Nephron (organoid): ENCODE measurements at regions not wholly inside any gene's neighbourhood (a gene's known extent, or its start where the extent isn't known, plus 50 kb on each side); places are given as distances from the start of the nearest gene placed in this dataset.
"Not testable (repeated sequence)": the region's sequence is repeated elsewhere in the genome, so short reads cannot be mapped to it uniquely, and the experiment has no call there.

Experiments used
- H3K27ac Mint-ChIP-seq, 3 experiments: 2 replicates each; pipeline ENCODE4 v1.8.0; 2020; ENCODE audit warnings: mixed read lengths in 3 of 3, mild to moderate bottlenecking in 2 of 3, moderate library complexity in 1 of 3
- H3K27me3 Mint-ChIP-seq: 2 replicates; pipeline ENCODE4 v1.8.0; 2021; ENCODE audit warnings: low read depth, mild to moderate bottlenecking, moderate library complexity, mixed read lengths
- H3K36me3 Mint-ChIP-seq: 2 replicates; pipeline ENCODE4 v1.8.0; 2020; ENCODE audit warnings: low read depth, mixed read lengths
- H3K4me1 Mint-ChIP-seq: 2 replicates; pipeline ENCODE4 v1.8.0; 2020; ENCODE audit warnings: mixed read lengths
- H3K4me3 Mint-ChIP-seq, 3 experiments: 2 replicates each; pipeline ENCODE4 v1.8.0; 2020; ENCODE audit warnings: mild to moderate bottlenecking in 3 of 3, mixed read lengths in 3 of 3, moderate library complexity in 2 of 3
- H3K9me3 Mint-ChIP-seq: 2 replicates; pipeline ENCODE4 v1.8.0; 2020; ENCODE audit warnings: mixed read lengths
- CTCF ChIP-seq, 3 experiments: fragments of 200-600 bp; sonication (generic); IDR thresholded peaks; one replicate each; pipeline ENCODE4 v1.5.0; 2021; ENCODE audit warnings: antibody characterized with exemption in 3 of 3; ENCODE audit not compliant: unreplicated experiment in 3 of 3

- Mint-ChIP-seq H3K4me3 (no peak overlapping the region), H3K36me3 (peaks cover 4% of the 10 kb centered on the region), H3K27me3 (peaks cover 40% of the 10 kb centered on the region), H3K9me3 (no peaks in the 10 kb centered on the region), H3K27ac (no peak overlapping the region), H3K4me1 (no peaks in the 10 kb centered on the region)
- TF ChIP-seq CTCF (IDR thresholded peaks at IDR 0.05; ENCODE audit: unreplicated experiment in 3 of 3), result no peak
Observed at GRCh38 chr11:69876013-69876412, 56.8 kb upstream of the FGF3 start.

GRCh38 chr11:69877235-69877634 is 58.0 kb upstream of the FGF3 start:
- no peaks in the 10 kb centered on the region for H3K9me3 Mint-ChIP-seq
- no peak for TF ChIP-seq CTCF (IDR thresholded peaks at IDR 0.05; ENCODE audit: unreplicated experiment in 3 of 3)
- H3K4me1 Mint-ChIP-seq, result no peaks in the 10 kb centered on the region
- no peak overlapping the region for H3K27ac Mint-ChIP-seq
- H3K27me3 Mint-ChIP-seq, result peaks cover 37% of the 10 kb centered on the region
- H3K4me3 Mint-ChIP-seq, result no peak overlapping the region
- H3K36me3 Mint-ChIP-seq, result peaks cover 4% of the 10 kb centered on the region

GRCh38 chr11:69877704-69878103 is 58.5 kb upstream of the FGF3 start:
- H3K4me3 Mint-ChIP-seq, H3K27ac Mint-ChIP-seq, H3K9me3 Mint-ChIP-seq, H3K4me1 Mint-ChIP-seq, H3K36me3 Mint-ChIP-seq: not testable (repeated sequence)
- peaks cover 36% of the 10 kb centered on the region for H3K27me3 Mint-ChIP-seq

- TF ChIP-seq CTCF (IDR thresholded peaks at IDR 0.05; ENCODE audit: unreplicated experiment in 3 of 3), result no peak
- H3K9me3 Mint-ChIP-seq, result no peaks in the 10 kb centered on the region
- no peaks in the 10 kb centered on the region for H3K4me1 Mint-ChIP-seq
- H3K36me3 Mint-ChIP-seq, result no peaks in the 10 kb centered on the region
- H3K4me3 Mint-ChIP-seq, result no peak overlapping the region
- H3K27me3 Mint-ChIP-seq, result peaks cover 33% of the 10 kb centered on the region
- H3K27ac Mint-ChIP-seq, result no peak overlapping the region
Observed at GRCh38 chr11:69878144-69878883, 59.1 kb upstream of the FGF3 start.

- no peaks in the 10 kb centered on the region for H3K36me3 Mint-ChIP-seq
- no peak for TF ChIP-seq CTCF (IDR thresholded peaks at IDR 0.05; ENCODE audit: unreplicated experiment in 3 of 3)
- no peaks in the 10 kb centered on the region for H3K9me3 Mint-ChIP-seq
- peaks cover 28% of the 10 kb centered on the region for H3K27me3 Mint-ChIP-seq
- no peak overlapping the region for H3K27ac Mint-ChIP-seq
- no peaks in the 10 kb centered on the region for H3K4me1 Mint-ChIP-seq
- no peak overlapping the region for H3K4me3 Mint-ChIP-seq
Observed at GRCh38 chr11:69878927-69879728, 59.9 kb upstream of the FGF3 start.

- H3K4me1 Mint-ChIP-seq, result no peaks in the 10 kb centered on the region
- no peaks in the 10 kb centered on the region for H3K9me3 Mint-ChIP-seq
- H3K36me3 Mint-ChIP-seq, result no peaks in the 10 kb centered on the region
- no peak overlapping the region for H3K4me3 Mint-ChIP-seq
- peaks cover 33% of the 10 kb centered on the region for H3K27me3 Mint-ChIP-seq
- H3K27ac Mint-ChIP-seq, result no peak overlapping the region
- TF ChIP-seq CTCF (IDR thresholded peaks at IDR 0.05; ENCODE audit: unreplicated experiment in 3 of 3), result no peak
Observed at GRCh38 chr11:69879729-69880005, 60.5 kb upstream of the FGF3 start.
